G401.6 (cell line): ENCODE measurements at regions not wholly inside any gene's neighbourhood (a gene's known extent, or its start where the extent isn't known, plus 50 kb on each side); places are given as distances from the start of the nearest gene placed in this dataset.

Experiments used
- FAIRE-seq: peaks from 2 replicates; lab custom pipeline; 2012; peaks lifted over from hg19 to GRCh38; lab: Jason Lieb, UNC

- no peak for FAIRE-seq
Measured at GRCh38 chr18:76570856-76571255, 75.8 kb upstream of the ZNF516 start.

DNA sequence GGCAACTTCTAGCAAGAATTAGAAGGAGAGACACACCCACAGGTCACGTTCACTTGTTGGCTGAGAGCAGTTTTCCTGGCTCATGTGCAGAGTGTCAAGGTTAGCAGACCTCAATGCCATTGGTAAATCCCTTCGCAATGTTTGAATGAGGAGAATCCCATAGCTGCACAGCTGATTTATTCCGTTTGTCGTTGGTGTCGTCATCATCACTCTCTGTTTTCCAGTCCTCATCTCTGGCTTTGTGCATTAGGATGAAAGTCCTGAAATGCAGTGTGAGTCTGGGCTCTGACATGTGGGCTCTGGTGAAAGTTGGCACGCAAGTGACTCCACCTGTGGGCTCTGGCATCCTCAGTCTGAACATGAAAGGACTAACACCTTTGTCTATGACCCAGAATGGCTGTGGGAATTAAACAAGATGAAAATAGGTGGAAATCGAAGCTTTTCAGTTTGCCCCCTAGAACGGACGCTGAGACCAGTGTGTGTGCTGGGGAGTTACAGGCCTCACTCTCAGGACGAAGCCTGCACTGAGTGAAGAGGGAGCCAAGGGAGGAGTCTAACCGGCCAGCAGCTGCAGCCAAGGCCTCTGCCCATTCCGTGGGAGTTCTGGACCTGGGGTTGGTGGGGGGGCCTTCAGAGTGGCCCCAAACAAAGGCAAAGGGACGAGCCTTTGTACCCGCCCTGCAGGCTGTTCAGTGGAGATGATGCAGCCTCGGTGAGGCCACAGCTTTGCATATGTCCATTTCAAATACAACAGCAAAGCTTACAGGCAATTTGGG lies 74.8 kb upstream of the ZNF516 start:
- FAIRE-seq = no peak

- no peak for FAIRE-seq
Measured at GRCh38 chr18:76568731-76569130, 73.7 kb upstream of the ZNF516 start.

- FAIRE-seq = no peak
Measured at GRCh38 chr18:76567835-76568445, 72.9 kb upstream of the ZNF516 start.

DNA sequence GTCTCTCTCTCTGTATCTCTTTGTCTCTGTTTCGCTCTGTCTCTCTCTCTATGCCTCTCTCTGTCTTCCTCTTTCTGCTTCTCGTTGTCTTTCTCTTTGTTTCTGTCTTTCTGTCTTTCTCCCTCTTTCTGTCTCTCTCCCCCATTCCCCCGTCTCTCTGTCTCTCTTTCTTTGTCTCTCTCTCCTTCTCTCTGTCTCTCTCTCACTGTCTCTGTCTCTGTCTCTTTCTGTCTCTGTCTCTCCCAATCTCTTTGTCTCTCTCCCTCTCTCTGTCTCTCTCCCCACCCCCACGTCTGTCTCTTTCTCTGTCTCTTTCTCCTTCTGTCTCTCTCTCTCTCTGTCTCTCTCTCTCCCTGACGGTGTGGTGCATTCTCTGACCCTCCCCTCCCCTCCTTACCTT lies 71.9 kb upstream of the ZNF516 start:
- FAIRE-seq = no peak

DNA sequence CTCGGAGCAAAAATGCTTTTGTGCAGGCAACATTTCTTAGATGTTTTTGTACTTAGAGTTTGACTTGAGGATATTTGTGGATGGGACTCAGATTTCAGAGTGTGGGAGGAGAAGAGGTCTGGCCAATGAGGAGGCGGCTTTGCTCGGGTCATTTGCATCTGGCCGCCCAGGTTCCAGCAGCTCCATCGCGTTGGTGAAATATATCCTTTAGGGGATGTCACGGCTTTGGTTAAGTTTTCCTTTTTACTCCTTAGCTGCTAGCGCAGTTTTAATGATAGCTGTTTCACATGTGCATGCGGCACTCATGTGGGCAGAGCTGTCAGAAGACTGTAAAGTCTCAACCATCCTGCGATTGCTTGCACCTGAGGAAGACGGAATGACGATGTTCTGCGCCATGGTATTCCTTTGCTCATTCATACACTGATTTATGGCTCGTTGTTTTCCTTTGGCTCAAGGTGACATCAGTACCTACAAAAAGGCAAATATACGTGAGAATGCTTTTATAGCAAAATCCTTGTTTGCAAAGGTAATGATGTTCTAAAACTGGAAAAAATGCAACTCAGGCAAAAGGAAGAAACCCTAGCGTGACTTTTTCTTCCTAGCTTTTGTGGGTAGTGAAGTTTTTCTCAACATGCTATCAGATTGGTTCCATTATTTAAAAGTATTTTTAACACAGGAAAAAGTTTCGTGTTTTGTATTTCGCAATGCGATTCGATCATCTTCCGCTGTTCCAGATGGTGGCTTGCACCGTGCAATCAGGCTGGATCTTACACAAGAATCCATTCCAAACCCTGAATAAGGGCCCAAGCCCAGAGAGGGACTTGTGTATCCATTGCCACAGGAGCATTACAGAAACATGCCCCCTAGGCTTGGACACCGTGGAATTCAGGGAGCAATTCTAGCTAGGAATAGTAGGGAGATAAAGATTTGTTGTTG lies 70.5 kb upstream of the ZNF516 start:
- no peak for FAIRE-seq

DNA sequence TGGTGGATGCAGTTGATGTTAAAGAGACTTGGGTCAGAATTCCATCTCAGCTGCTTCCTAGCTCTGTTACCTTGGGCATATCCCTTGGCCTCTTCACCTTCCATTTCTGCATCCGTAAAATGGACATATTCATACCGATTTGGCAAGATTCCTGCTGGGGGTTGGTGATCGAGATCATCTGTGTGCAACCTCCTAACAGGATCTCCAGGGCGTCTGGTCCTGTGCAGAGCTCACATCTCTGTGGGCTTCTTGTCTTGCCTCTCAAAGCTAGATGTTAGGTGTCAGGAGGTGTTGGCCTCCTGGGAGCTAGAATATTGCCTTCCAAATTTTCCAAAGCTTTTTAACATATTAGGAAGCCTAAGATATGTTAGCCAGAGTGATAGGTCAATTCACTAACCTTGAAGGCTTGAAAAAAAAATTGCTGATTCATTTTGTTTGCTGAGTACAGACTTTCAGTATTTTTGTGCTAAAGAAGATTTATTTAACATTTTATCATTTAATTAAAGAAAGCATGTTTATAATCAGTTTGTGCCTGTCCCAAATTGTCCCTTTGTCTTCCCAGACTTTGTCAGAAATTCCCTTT lies 69.7 kb upstream of the ZNF516 start:
- FAIRE-seq = no peak

DNA sequence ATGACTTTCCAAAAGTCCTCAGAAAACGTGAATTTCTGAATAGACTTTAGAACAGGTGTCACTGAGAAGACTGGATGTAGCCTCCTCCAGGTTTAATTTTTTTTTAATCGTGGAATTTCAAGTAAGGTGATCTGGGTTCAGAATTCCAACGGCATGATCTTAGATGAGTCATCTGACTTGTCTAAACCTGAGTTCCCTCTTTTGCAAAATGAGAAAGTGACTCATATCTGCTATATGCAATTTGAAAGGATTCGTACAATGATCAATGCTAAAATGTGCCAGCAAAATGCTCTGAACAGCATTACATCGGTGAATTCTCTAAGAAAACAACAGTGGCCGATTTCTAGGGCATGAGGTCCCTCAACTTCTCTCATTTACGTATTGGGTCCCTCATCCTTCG lies 69.1 kb upstream of the ZNF516 start:
- FAIRE-seq = no peak

DNA sequence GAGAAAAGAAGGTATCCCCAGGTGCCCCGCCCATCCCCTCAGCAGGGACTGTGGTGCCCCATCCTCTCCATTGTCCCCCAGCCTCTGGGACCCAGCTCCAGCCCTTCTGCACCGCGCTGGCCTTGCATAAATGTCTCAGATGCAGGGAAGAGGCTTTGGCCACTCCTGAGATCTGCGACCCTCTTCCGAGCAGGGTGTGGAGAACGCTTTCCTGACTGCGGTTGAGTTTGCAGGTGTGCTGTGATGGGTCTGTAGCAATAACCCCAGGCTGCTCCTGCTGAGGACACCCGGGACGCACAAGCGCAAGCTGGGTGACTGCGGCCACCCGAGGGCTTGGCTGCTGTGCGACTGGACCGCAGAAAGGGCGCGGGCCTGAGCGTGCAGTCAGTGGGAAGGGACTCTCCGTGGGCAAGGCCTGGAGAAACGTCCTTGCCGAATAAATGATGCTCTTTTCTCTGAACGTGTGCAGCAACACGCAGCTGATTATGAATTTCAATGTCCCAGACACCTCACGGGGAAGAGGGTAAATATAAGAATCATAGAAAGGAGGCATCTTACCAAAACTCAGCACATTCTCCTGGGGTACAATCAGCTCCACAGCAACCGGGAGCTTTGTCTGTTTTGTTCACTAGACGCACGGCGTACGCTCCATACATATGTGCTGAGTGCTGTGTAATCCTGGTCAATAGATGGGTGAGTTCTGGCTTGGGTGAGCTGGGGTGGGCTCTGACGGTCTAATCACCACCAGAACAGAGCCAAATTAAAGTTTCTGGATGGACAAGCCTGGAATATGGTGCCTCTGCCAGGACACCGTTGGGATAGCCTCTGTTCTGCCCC lies 67.5 kb upstream of the ZNF516 start:
- FAIRE-seq = no peak

DNA sequence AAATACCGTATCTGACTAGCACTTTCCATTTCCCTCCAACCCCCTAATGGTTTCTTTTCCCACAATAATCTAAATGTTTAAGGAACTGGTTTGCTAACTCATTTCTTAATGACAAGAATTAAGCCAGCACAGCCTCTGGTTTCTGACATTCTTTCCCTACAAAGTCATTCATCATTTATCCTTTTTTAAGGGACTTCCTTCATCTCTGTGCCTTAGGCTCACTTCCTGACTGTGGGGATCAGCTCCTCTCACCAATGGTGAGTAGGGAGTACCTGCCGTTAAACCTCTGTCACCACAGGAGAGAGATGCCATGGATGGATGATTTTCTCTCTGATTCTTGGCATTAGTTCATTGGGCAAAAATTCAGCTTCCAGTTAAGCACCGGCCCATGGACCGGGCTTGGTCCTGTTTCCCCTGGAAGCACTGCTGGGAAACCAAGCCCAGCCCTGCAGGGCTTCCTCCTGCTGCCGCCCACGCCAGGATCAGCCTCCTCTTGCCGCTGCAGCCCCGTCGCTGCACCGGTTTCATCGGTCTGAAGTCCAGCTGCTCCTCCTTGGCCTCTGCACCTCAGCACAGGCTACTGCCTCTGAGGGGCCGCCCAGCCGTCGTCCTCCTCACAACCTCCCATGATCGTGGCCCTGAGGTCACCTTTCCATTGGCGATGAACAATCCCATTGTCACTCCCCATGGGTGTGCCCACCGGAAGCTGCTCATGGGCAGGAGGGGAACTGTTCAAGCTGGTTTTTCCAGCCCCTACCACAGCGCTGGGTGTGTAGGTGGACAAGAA lies 64.0 kb upstream of the ZNF516 start:
- FAIRE-seq = no peak

DNA sequence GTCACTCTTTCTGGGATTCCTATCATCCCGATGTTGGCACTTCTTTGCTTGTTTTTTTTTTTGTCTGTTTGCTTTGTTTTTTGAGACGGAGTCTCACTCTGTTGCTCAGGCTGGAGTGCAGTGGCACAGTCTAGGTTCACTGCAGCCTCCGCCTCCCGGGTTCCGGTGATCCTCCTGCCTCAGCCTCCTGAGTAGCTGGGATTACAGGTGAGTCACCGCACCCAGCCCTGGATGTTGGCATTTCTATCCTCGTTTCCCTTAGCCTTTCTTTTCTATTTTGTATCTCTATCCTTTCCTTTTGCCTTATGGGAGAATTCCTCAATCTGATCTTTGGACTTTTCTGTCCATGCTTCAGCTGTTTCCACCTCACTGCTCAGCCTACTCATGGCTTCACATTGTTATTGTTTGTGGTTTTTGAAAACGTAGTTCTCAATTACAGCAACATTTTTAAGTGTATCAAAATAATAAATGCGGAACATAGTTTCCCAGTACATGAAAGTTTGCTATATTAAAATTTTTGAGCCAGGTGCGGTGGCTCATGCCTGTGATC lies 62.1 kb upstream of the ZNF516 start:
- no peak for FAIRE-seq

DNA sequence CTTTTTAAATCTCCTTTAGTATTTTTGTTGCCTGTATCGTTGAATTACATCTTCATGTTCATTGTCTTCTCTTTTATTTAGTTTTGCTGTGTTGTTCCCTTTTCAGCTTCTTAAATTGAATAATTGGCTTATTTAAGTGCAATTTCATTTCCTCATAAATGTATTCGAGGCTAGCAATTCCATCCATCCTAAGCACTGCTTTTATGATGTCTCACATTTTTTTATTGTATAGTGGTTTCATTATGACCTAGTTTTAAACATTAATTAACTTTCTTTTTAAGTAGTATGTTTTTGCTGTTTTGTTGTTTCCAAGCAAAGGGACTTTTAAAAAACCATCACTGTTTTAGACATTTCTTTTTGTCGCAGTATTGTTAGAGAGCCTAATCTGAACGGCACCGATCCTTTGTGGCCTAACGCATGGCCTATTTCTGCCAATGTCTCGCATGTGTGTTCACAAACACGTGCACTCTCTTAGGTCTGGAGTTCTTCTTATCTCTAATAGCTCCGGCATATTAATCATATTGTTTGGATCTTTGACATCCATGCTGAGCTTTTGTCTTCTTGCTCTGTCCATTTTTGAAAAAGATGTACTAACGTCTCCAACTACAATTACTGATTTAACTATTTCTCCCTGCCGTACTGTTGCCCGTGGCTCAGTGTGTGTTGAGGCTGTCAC lies 59.6 kb upstream of the ZNF516 start:
- FAIRE-seq = no peak

DNA sequence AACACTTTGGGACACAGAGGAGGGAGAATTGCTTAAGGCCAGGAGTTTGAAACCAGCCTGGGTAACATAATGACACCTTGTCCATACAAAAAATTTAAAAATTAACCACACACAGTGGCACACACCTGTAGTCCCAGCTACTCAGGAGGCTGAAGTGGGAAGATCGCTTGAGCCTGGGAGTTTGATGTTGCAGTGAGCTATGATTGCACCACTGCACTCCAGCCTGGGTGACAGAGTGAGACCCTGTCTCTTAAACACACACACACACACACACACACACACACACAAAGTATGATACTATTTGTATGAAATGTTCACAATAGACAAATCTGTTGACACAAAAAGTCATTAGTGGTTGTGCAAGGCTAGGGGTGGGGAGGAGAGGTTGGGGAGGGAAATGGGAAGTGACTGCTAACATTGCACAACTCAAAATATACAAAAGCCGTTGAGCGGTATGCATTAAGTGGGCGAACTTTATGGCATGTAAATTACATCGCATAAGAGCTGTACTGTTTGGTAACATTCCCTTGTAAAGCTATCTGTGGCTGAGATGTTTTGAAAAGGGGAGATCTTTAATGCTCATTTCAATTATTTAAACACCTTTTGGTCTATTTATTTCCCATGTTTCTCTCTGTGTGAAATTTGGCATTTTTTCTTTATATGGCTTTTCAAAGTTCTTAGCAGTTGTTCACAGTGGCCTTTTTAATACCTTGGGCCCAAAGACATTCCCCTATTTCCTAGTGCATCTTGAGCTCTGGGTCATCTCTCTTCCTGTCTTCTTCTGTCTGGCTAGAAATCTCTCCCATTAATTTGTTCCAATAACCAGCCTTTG lies 58.9 kb upstream of the ZNF516 start:
- no peak for FAIRE-seq

- FAIRE-seq = no peak
Measured at GRCh38 chr18:76548541-76548940, 53.5 kb upstream of the ZNF516 start.

DNA sequence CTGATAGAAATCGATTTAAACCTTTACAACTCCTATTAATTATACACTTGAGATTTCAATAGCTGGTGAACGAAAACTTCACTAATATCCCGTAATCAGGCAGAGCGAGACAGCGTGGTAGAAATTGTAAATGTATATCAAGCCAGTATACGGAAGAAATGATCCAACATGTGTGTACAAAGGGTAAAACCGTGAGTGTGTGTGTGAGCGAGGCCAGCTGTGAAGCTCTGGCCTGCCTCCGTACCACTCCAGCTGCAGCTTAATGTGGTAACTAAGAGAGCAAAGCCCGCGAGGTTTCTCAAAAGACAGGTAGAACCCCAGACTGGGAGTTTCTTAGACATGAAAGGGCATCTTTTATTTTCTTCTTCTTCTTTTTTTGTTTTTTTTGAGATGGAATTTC lies 52.3 kb upstream of the ZNF516 start:
- no peak for FAIRE-seq

DNA sequence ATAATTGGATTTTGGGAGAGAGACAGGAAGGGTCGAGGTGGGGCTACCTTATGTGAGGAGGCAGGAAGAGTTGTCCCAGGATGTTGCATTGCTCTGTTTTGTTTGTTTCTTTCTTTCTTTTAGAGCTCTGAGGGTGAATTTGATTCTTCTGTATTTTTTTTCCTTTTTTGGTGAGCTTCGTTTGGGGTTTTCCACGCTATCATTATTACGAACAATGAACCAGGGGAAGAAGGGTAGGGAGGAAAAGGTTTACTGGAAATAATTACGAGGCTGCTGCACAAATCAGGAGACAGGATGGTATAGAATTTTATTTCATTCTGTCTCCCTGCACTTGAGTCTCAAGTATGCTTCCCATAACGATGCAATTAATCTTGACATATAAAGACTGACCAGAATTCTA lies 51.4 kb upstream of the ZNF516 start:
- FAIRE-seq = no peak

- FAIRE-seq = no peak
Measured at GRCh38 chr18:76546088-76546435, 51.0 kb upstream of the ZNF516 start.

- no peak for FAIRE-seq
Measured at GRCh38 chr18:76545433-76546087, 50.5 kb upstream of the ZNF516 start.
